DOHH2 (cell line): ENCODE measurements at regions not wholly inside any gene's neighbourhood (a gene's known extent, or its start where the extent isn't known, plus 50 kb on each side); places are given as distances from the start of the nearest gene placed in this dataset.

ENCODE experiments used
- H3F3A ChIP-seq: fragments of 200-600 bp; sonication (generic), shearing (Covaris generic); 2 replicates; pipeline ENCODE4 v1.6.0; 2016; ENCODE audit warnings: antibody characterized with exemption, mild to moderate bottlenecking; ENCODE audit not compliant: control insufficient read depth, insufficient read depth
- H3K27ac ChIP-seq: fragments of 200-600 bp; sonication (generic); 2 replicates; pipeline ENCODE4 v1.5.1; 2014; ENCODE audit warnings: low read depth, mild to moderate bottlenecking, low read length, moderate library complexity
- H3K27me3 ChIP-seq: fragments of 200-600 bp; sonication (generic); 2 replicates; pipeline ENCODE4 v1.6.1; 2014; ENCODE audit warnings: mild to moderate bottlenecking, low read length, mixed read lengths; ENCODE audit not compliant: control insufficient read depth
- H3K36me3 ChIP-seq: fragments of 200-600 bp; sonication (generic); 2 replicates; pipeline ENCODE4 v1.6.1; 2014; ENCODE audit warnings: mild to moderate bottlenecking, low read length, moderate library complexity, mixed read lengths; ENCODE audit not compliant: control insufficient read depth
- H3K4me1 ChIP-seq: fragments of 200-600 bp; sonication (generic); 2 replicates; pipeline ENCODE4 v1.6.1; 2014; ENCODE audit warnings: mild to moderate bottlenecking, low read length, mixed read lengths; ENCODE audit not compliant: control insufficient read depth
- H3K4me2 ChIP-seq: fragments of 200-600 bp; sonication (generic); 2 replicates; pipeline ENCODE4 v1.6.0; 2014; ENCODE audit warnings: mild to moderate bottlenecking, low read length, moderate library complexity
- H3K4me3 ChIP-seq: fragments of 200-600 bp; sonication (generic); 2 replicates; pipeline ENCODE4 v1.5.1; 2014; ENCODE audit warnings: mild to moderate bottlenecking, low read length, mixed read lengths
- H3K79me2 ChIP-seq: fragments of 200-600 bp; sonication (generic); 2 replicates; pipeline ENCODE4 v1.6.1; 2014; ENCODE audit warnings: mild to moderate bottlenecking, low read length, mixed read lengths; ENCODE audit not compliant: control insufficient read depth
- H3K9me2 ChIP-seq: fragments of 200-600 bp; sonication (generic); replicated peaks from 2 replicates; pipeline ENCODE4 v1.6.1; 2014; ENCODE audit warnings: mild to moderate bottlenecking, low read length, mixed read lengths; ENCODE audit not compliant: control insufficient read depth
- H3K9me3 ChIP-seq: fragments of 200-600 bp; sonication (generic); 2 replicates; pipeline ENCODE4 v1.6.1; 2014; ENCODE audit warnings: antibody characterized with exemption, low read length, mixed read lengths; ENCODE audit not compliant: control insufficient read depth, insufficient read depth
- H4K20me1 ChIP-seq: fragments of 200-600 bp; sonication (generic); 2 replicates; pipeline ENCODE4 v1.6.0; 2014; ENCODE audit warnings: low read depth, mild to moderate bottlenecking, antibody characterized with exemption, low read length, moderate library complexity; ENCODE audit not compliant: control insufficient read depth, insufficient read depth
- EZH2phosphoT487 ChIP-seq: fragments of 200-600 bp; sonication (generic); IDR thresholded peaks from 2 replicates; pipeline ENCODE4 v1.6.1; 2017; ENCODE audit warnings: borderline replicate concordance, mild to moderate bottlenecking, antibody characterized with exemption, low read length, moderate library complexity, mixed read lengths
- TF ChIP-seq, protein P1 (sequence below): fragments of 200-600 bp; sonication (generic); IDR thresholded peaks from one replicate; pipeline ENCODE4 v1.5.1; 2014; ENCODE audit warnings: antibody characterized with exemption, mild to moderate bottlenecking, low read depth, low read length; ENCODE audit not compliant: poor library complexity, severe bottlenecking

GRCh38 chr13:27339299-27339698, 68.7 kb downstream of the RASL11A start:
- no peaks in the 10 kb centered on the region for H3F3A ChIP-seq
- H3K4me1 ChIP-seq, result peaks cover 28% of the 10 kb centered on the region
- H3K4me2 ChIP-seq, result peak overlapping the region; percentile 26; the same call in 1 of the 2 replicates
- H3K36me3 ChIP-seq, result no peaks in the 10 kb centered on the region
- H3K27ac ChIP-seq, result no peak overlapping the region
- peak overlapping the region; percentile 30; the same call in 1 of the 2 replicates for H3K4me3 ChIP-seq
- H3K79me2 ChIP-seq, result no peaks in the 10 kb centered on the region
- TF ChIP-seq, protein P1, sequence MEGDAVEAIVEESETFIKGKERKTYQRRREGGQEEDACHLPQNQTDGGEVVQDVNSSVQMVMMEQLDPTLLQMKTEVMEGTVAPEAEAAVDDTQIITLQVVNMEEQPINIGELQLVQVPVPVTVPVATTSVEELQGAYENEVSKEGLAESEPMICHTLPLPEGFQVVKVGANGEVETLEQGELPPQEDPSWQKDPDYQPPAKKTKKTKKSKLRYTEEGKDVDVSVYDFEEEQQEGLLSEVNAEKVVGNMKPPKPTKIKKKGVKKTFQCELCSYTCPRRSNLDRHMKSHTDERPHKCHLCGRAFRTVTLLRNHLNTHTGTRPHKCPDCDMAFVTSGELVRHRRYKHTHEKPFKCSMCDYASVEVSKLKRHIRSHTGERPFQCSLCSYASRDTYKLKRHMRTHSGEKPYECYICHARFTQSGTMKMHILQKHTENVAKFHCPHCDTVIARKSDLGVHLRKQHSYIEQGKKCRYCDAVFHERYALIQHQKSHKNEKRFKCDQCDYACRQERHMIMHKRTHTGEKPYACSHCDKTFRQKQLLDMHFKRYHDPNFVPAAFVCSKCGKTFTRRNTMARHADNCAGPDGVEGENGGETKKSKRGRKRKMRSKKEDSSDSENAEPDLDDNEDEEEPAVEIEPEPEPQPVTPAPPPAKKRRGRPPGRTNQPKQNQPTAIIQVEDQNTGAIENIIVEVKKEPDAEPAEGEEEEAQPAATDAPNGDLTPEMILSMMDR, result peak; percentile 45
- TF ChIP-seq EZH2phosphoT487, result no peak
- no peaks in the 10 kb centered on the region for H4K20me1 ChIP-seq
- no peaks in the 10 kb centered on the region for H3K9me3 ChIP-seq
- H3K27me3 ChIP-seq, result no peaks in the 10 kb centered on the region
- no peaks in the 10 kb centered on the region for H3K9me2 ChIP-seq

DNA sequence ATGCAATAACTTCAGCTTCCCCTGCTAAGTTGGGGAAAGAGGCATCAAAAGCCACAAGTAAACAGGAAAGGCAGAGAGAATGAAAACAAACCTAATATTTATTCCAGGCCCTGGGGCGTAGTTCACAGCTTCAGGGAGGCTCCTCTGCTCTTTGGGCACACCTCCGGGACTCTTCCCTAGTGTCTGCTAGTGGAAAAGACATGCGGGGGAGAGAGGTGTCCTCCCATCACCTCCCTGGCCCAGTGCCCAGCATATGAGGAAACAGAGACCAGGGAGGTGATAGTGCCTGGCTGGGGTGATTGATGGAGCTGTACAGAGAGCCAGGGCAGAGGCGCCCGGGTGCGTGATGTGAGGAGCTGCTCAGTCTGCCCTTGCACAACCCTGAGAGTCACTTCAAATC, 71.0 kb downstream of the RASL11A start:
- Histone ChIP-seq H4K20me1 (no peaks in the 10 kb centered on the region), H3K9me3 (no peaks in the 10 kb centered on the region), H3K4me3 (no peak overlapping the region), H3K79me2 (no peaks in the 10 kb centered on the region), H3K27me3 (no peaks in the 10 kb centered on the region), H3F3A (no peaks in the 10 kb centered on the region), H3K4me1 (peaks cover 23% of the 10 kb centered on the region), H3K27ac (no peak overlapping the region), H3K4me2 (no peak overlapping the region), H3K9me2 (no peaks in the 10 kb centered on the region), H3K36me3 (no peaks in the 10 kb centered on the region)
- TF ChIP-seq, protein P1, result no peak
- no peak for TF ChIP-seq EZH2phosphoT487

DNA sequence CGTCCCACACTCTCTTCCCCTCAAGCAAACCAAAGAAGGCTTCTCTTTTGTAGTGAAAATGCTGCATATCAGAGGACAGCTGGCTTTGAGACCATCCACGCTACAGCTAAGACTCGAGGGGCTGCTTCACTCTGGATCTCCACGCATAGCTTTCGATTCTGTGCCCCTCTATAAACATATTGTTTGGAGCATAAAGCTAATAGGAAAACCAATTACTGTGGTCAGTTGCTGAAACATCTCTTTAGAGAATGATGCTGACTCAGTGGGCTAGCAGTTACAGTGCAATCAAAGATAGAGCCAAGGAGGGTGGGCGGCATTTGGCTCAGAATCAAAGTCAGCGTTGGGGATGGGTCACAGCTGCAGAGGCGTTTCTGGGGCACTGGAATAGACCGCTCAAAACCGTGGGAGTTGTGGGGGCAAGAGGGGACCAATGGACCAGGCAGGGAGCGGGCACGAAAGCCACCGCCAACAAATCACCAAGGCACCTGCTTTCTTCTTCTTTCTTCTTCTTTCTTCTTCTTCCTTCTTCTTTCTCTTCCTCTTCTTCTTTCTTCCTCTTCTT, 76.7 kb downstream of the RASL11A start:
- Histone ChIP-seq H3K9me2 (no peaks in the 10 kb centered on the region), H3K27me3 (no peaks in the 10 kb centered on the region), H3K4me2 (peak overlapping the region; percentile 54), H3K4me3 (peak overlapping the region; percentile 35), H3F3A (0 out of 2 replicates have a peak, but pooled peaks cover 3% of the 10 kb centered on the region), H3K27ac (no peak overlapping the region), H3K36me3 (no peaks in the 10 kb centered on the region), H4K20me1 (no peaks in the 10 kb centered on the region), H3K9me3 (peaks cover 5% of the 10 kb centered on the region; the same call in 1 of the 2 replicates), H3K79me2 (no peaks in the 10 kb centered on the region), H3K4me1 (peaks cover 28% of the 10 kb centered on the region)
- TF ChIP-seq, protein P1, result no peak
- no peak for TF ChIP-seq EZH2phosphoT487
